ENCODE measurements at regions not wholly inside any gene's neighbourhood (a gene's known extent, or its start where the extent isn't known, plus 50 kb on each side); places are given as distances from the start of the nearest gene placed in this dataset.

DNA sequence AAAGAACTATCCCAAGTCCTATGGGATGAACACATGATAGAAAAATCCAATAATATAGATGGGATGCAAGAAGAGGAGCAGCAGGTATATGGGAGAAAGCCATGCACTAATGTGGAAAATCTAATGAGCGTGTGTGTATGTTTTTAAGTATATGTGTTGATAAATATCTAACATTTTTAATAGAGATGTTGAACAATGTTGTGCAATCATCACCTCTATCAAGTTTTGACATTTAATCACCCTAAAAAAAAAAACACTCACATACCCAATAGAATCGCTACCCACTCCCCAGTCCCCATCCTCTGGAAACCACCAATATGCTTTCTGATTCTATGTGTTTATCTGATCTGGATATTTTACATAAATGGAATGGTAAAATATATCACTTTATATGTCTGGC lies 983.7 kb downstream of the SUCLG1 start:
- TF ChIP-seq EZH2 (IDR thresholded peaks at IDR 0.05; ENCODE audit: borderline replicate concordance, low read depth, low read length, severe bottlenecking), result no peak
- TF ChIP-seq, protein P1, sequence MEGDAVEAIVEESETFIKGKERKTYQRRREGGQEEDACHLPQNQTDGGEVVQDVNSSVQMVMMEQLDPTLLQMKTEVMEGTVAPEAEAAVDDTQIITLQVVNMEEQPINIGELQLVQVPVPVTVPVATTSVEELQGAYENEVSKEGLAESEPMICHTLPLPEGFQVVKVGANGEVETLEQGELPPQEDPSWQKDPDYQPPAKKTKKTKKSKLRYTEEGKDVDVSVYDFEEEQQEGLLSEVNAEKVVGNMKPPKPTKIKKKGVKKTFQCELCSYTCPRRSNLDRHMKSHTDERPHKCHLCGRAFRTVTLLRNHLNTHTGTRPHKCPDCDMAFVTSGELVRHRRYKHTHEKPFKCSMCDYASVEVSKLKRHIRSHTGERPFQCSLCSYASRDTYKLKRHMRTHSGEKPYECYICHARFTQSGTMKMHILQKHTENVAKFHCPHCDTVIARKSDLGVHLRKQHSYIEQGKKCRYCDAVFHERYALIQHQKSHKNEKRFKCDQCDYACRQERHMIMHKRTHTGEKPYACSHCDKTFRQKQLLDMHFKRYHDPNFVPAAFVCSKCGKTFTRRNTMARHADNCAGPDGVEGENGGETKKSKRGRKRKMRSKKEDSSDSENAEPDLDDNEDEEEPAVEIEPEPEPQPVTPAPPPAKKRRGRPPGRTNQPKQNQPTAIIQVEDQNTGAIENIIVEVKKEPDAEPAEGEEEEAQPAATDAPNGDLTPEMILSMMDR (IDR thresholded peaks at IDR 0.05; ENCODE audit: borderline replicate concordance, extremely low read depth, low read length, poor library complexity, severe bottlenecking), result no peak
